A549 (cell line): ENCODE measurements at regions not wholly inside any gene's neighbourhood (a gene's known extent, or its start where the extent isn't known, plus 50 kb on each side); places are given as distances from the start of the nearest gene placed in this dataset.
"Not testable (repeated sequence)": the region's sequence is repeated elsewhere in the genome, so short reads cannot be mapped to it uniquely, and the experiment has no call there.

Experiments used
- ATAC-seq, 2 experiments: fragments of 200-7000 bp in 1 of 2; fragments of >200 bp in 1 of 2; cut with Nextera tagmentation in 1 of 2; cut with Tn5 transposase in 1 of 2; 3 replicates each; pipeline versions ENCODE4 v1.8.0 to v1.9.1; 2018 to 2020; ENCODE audit warnings: mild to moderate bottlenecking in 1 of 2, moderate library complexity in 1 of 2
- CTCF ChIA-PET: fragments of 300-600 bp; sonication (Branson Sonifier 250); formaldehyde crosslinking; extraction: SDS; loops from one replicate; lab custom pipeline; 2021; ENCODE audit warnings: antibody characterized with exemption, inconsistent platforms; lab: Yijun Ruan, JAX
- POLR2A ChIA-PET: fragments of 350-600 bp; formaldehyde crosslinking; extraction: SDS; loops from one replicate; lab custom pipeline; 2021; ENCODE audit warnings: antibody characterized with exemption, inconsistent platforms; lab: Yijun Ruan, JAX
- DNase-seq, 2 experiments: peaks; one replicate each; pipeline versions ENCODE4 v3.0.0 to v3.0.0-alpha.2; 2011 to 2016; ENCODE audit warnings: low read depth in 1 of 2, low spot score in 1 of 2
- FAIRE-seq: peaks from 2 replicates; lab custom pipeline; 2011; peaks lifted over from hg19 to GRCh38; lab: Jason Lieb, UNC
- H3K27ac ChIP-seq, 2 experiments: fragments of >200 bp; sonication (Bioruptor Twin); formaldehyde crosslinking; 3 replicates each; pipeline ENCODE4 v1.5.1; 2016 to 2017
- H3K4me1 ChIP-seq: fragments of >200 bp; sonication (Bioruptor Twin); formaldehyde crosslinking; 3 replicates; pipeline ENCODE4 v1.6.1; 2016
- H3K4me2 ChIP-seq: fragments of >200 bp; sonication (Bioruptor Twin); formaldehyde crosslinking; 3 replicates; pipeline ENCODE4 v1.6.1; 2016
- H3K4me3 ChIP-seq: fragments of >200 bp; sonication (Bioruptor Twin); formaldehyde crosslinking; 3 replicates; pipeline ENCODE4 v1.5.1; 2016
- H3K9me3 ChIP-seq: fragments of >200 bp; sonication (Bioruptor Twin); formaldehyde crosslinking; 3 replicates; pipeline ENCODE4 v1.6.1; 2016
- BHLHE40 ChIP-seq: IDR thresholded peaks from 2 replicates; pipeline ENCODE4 v1.6.1; 2012; ENCODE audit warnings: low read depth, low read length, inconsistent platforms
- CHD4 ChIP-seq: fragments of 200-600 bp; sonication (generic); IDR thresholded peaks from 2 replicates; pipeline ENCODE4 v1.6.1; 2016; ENCODE audit warnings: antibody characterized with exemption, mild to moderate bottlenecking, borderline replicate concordance
- EHF ChIP-seq: fragments of 250-450 bp; sonication (Bioruptor Pico); IDR thresholded peaks from 2 replicates; pipeline ENCODE4 v1.5.0; 2020; ENCODE audit warnings: mild to moderate bottlenecking
- EHMT2 ChIP-seq: fragments of 200-600 bp; sonication (generic); IDR thresholded peaks from 2 replicates; pipeline ENCODE4 v1.6.1; 2016; ENCODE audit warnings: antibody characterized with exemption, low read depth, mild to moderate bottlenecking, moderate library complexity
- EP300 ChIP-seq, 2 experiments: fragments of >200 bp; sonication (Bioruptor Twin); formaldehyde crosslinking; IDR thresholded peaks; 2 replicates in 1 of 2; 3 replicates in 1 of 2; pipeline ENCODE4 v1.6.1; 2016 to 2017
- ESRRA ChIP-seq: fragments of 150-350 bp; IDR thresholded peaks from 2 replicates; pipeline ENCODE4 v1.6.1; 2014; ENCODE audit warnings: mild to moderate bottlenecking, low read length, borderline replicate concordance
- FOSL2 ChIP-seq, 2 experiments: fragments of 450-650 bp in 1 of 2; fragments of >200 bp in 1 of 2; sonication (Bioruptor Twin) in 1 of 2; formaldehyde crosslinking; IDR thresholded peaks; 2 replicates each; pipeline versions ENCODE4 v1.5.0 to v1.6.1; 2016 to 2020; ENCODE audit warnings: mild to moderate bottlenecking in 1 of 2, moderate library complexity in 1 of 2
- FOXS1 ChIP-seq: fragments of 250-450 bp; sonication (Bioruptor Pico); IDR thresholded peaks from 2 replicates; pipeline ENCODE4 v1.5.0; 2020; ENCODE audit warnings: mild to moderate bottlenecking, moderate library complexity
- HES2 ChIP-seq: fragments of >200 bp; sonication (Bioruptor Twin); formaldehyde crosslinking; IDR thresholded peaks from 2 replicates; pipeline ENCODE4 v1.6.1; 2016
- HMGXB4 ChIP-seq: fragments of 250-450 bp; sonication (Bioruptor Pico); IDR thresholded peaks from 2 replicates; pipeline ENCODE4 v1.5.0; 2021; ENCODE audit warnings: mild to moderate bottlenecking, moderate library complexity, borderline replicate concordance
- JUN ChIP-seq, 2 experiments: fragments of >200 bp; sonication (Bioruptor Twin); formaldehyde crosslinking; IDR thresholded peaks; 2 replicates in 1 of 2; 3 replicates in 1 of 2; pipeline ENCODE4 v1.6.1; 2016 to 2017
- JUNB ChIP-seq: fragments of >200 bp; sonication (Bioruptor Twin); formaldehyde crosslinking; IDR thresholded peaks from 2 replicates; pipeline ENCODE4 v1.6.1; 2016
- MAZ ChIP-seq: fragments of 150-350 bp; IDR thresholded peaks from 2 replicates; pipeline ENCODE4 v1.6.1; 2014; ENCODE audit warnings: antibody characterized with exemption, low read depth, low read length, borderline replicate concordance
- NFE2L2 ChIP-seq: fragments of 150-350 bp; conservative IDR thresholded peaks from 2 replicates; pipeline ENCODE4 v1.6.1; 2014; ENCODE audit warnings: low read length
- POLR2A ChIP-seq: IDR thresholded peaks from 2 replicates; pipeline ENCODE4 v1.6.1; 2012; ENCODE audit warnings: mild to moderate bottlenecking, low read length
- RNF2 ChIP-seq: fragments of 200-600 bp; sonication (generic); IDR thresholded peaks from 2 replicates; pipeline ENCODE4 v1.6.1; 2016; ENCODE audit warnings: low read depth, mild to moderate bottlenecking, antibody characterized with exemption, moderate library complexity, borderline replicate concordance
- TP53 ChIP-seq: fragments of 250-450 bp; sonication (Bioruptor Pico); IDR thresholded peaks from 2 replicates; pipeline ENCODE4 v1.5.0; 2021; ENCODE audit warnings: mild to moderate bottlenecking, moderate library complexity
- ZFP36 ChIP-seq: fragments of 450-650 bp; IDR thresholded peaks from 2 replicates; pipeline ENCODE4 v1.6.1; 2014; ENCODE audit warnings: borderline replicate concordance; ENCODE audit not compliant: partially characterized antibody
- WGBS: methylation state at CpG from one replicate; pipeline ENCODE4 v1.1.6; 2017; ENCODE audit errors: missing lambda C conversion rate; 5-methylcytosine and 5-hydroxymethylcytosine counted together
- TF ChIP-seq, protein P1 (sequence below): fragments of 150-350 bp; IDR thresholded peaks from 2 replicates; pipeline ENCODE4 v1.6.1; 2014; ENCODE audit warnings: low read depth, mild to moderate bottlenecking, low read length
- TF ChIP-seq, protein P2 (sequence below): IDR thresholded peaks from 2 replicates; pipeline ENCODE4 v1.6.1; 2012
- TF ChIP-seq, protein P3 (sequence below): fragments of 250-450 bp; sonication (Bioruptor Pico); IDR thresholded peaks from 2 replicates; pipeline ENCODE4 v1.5.0; 2020; ENCODE audit warnings: low read depth, mild to moderate bottlenecking, moderate library complexity

GRCh38 chr2:220821683-220822082 is 750.4 kb downstream of the EPHA4 start:
- no peak for DNase-seq
- H3K27ac ChIP-seq, result no peak overlapping the region
- TF ChIP-seq EP300 (IDR thresholded peaks at IDR 0.05), result no peak
- TF ChIP-seq RNF2, result no peak
- TF ChIP-seq, protein P1, sequence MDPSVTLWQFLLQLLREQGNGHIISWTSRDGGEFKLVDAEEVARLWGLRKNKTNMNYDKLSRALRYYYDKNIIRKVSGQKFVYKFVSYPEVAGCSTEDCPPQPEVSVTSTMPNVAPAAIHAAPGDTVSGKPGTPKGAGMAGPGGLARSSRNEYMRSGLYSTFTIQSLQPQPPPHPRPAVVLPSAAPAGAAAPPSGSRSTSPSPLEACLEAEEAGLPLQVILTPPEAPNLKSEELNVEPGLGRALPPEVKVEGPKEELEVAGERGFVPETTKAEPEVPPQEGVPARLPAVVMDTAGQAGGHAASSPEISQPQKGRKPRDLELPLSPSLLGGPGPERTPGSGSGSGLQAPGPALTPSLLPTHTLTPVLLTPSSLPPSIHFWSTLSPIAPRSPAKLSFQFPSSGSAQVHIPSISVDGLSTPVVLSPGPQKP, result no peak
- TF ChIP-seq, protein P2, sequence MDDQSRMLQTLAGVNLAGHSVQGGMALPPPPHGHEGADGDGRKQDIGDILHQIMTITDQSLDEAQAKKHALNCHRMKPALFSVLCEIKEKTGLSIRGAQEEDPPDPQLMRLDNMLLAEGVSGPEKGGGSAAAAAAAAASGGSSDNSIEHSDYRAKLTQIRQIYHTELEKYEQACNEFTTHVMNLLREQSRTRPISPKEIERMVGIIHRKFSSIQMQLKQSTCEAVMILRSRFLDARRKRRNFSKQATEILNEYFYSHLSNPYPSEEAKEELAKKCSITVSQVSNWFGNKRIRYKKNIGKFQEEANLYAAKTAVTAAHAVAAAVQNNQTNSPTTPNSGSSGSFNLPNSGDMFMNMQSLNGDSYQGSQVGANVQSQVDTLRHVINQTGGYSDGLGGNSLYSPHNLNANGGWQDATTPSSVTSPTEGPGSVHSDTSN, result no peak
- no peak for TF ChIP-seq HES2
- no peak for TF ChIP-seq CHD4
- TF ChIP-seq JUNB, result no peak
- TF ChIP-seq ESRRA, result no peak
- TF ChIP-seq MAZ, result no peak
- TF ChIP-seq TP53 (CRISPR knock-in tag), result no peak
- POLR2A ChIA-PET, result no interaction called here
- H3K4me2 ChIP-seq, result no peak overlapping the region
- no peaks in the 10 kb centered on the region for H3K4me1 ChIP-seq
- no peak overlapping the region for H3K4me3 ChIP-seq
- ATAC-seq, result no peak
- no peak for FAIRE-seq
- 67% methylated on average over 1 of the region's 1 CpG for WGBS
- H3K9me3 ChIP-seq, result no peaks in the 10 kb centered on the region
- CTCF ChIA-PET, result no interaction called here

DNA sequence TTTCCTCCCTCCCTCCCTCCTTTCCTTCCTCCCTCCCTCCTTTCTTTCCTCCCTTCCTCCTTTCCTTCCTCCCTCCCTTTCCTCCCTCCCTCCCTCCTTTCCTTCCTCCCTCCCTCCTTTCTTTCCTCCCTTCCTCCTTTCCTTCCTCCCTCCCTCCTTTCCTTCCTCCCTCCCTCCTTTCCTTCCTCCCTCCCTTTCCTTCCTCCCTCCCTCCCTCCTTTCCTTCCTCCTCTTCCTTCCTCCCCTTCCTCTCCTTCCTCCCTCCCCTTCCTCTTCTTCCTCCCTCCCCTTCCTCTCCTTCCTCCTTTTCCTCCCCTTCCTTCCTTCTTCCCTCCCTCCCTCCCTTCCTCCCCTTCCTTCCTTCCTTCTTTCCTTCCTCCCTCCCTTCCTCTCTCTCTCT is 748.5 kb downstream of the EPHA4 start:
- ATAC-seq, H3K9me3 ChIP-seq, POLR2A ChIA-PET, H3K4me2 ChIP-seq, FAIRE-seq, H3K27ac ChIP-seq, DNase-seq, CTCF ChIA-PET, H3K4me1 ChIP-seq, H3K4me3 ChIP-seq: not testable (repeated sequence)

GRCh38 chr2:220833446-220833845 is 738.7 kb downstream of the EPHA4 start:
- Histone ChIP-seq H3K4me1 (peaks cover 11% of the 10 kb centered on the region; the same call in 1 of the 3 replicates), H3K4me3 (no peak overlapping the region), H3K4me2 (no peak overlapping the region), H3K27ac (no peak overlapping the region), H3K9me3 (no peaks in the 10 kb centered on the region)
- FAIRE-seq, result no peak
- TF ChIP-seq NFE2L2, result no peak
- TF ChIP-seq HMGXB4 (CRISPR knock-in tag), result no peak
- TF ChIP-seq BHLHE40, result no peak
- no peak for TF ChIP-seq FOXS1 (CRISPR knock-in tag)
- WGBS, result 71% methylated on average over 1 of the region's 1 CpG
- POLR2A ChIA-PET, result no interaction called here
- ATAC-seq, result no peak
- DNase-seq, result no peak
- CTCF ChIA-PET, result no interaction called here

- Histone ChIP-seq H3K4me3 (no peak overlapping the region), H3K4me2 (peak overlapping the region; percentile 4; the same call in 1 of the 3 replicates), H3K4me1 (peaks cover 11% of the 10 kb centered on the region; the same call in 1 of the 3 replicates)
- DNase-seq, result peak in 1 of 2 experiments; percentile 45
- WGBS, result 30% methylated on average over 5 of the region's 5 CpGs
- CTCF ChIA-PET, result no interaction called here
- no peak for FAIRE-seq
- TF ChIP-seq NFE2L2 (peak; percentile 53), TP53 (CRISPR knock-in tag) (no peak), EHF (no peak), JUN (IDR thresholded peaks at IDR 0.05) (no peak), HMGXB4 (CRISPR knock-in tag) (no peak), ZFP36 (no peak), EHMT2 (no peak), FOSL2 (IDR thresholded peaks at IDR 0.05) (no peak), FOSL2 (CRISPR knock-in tag; IDR thresholded peaks at IDR 0.05) (peak; percentile 43; the same call in 1 of the 2 replicates), POLR2A (no peak)
- TF ChIP-seq, protein P3, sequence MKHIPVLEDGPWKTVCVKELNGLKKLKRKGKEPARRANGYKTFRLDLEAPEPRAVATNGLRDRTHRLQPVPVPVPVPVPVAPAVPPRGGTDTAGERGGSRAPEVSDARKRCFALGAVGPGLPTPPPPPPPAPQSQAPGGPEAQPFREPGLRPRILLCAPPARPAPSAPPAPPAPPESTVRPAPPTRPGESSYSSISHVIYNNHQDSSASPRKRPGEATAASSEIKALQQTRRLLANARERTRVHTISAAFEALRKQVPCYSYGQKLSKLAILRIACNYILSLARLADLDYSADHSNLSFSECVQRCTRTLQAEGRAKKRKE (CRISPR knock-in tag), result no peak
- TF ChIP-seq, all 56 proteins: peak for 2
- POLR2A ChIA-PET, result no interaction called here
- peak in 1 of 2 experiments; percentile 54; a peak in 1 of 6 replicates for ATAC-seq
- H3K27ac ChIP-seq, result no peak overlapping the region
- H3K9me3 ChIP-seq, result no peaks in the 10 kb centered on the region
Measured at GRCh38 chr2:220835583-220835982, 736.5 kb downstream of the EPHA4 start.
